GM12873 (cell line): ENCODE measurements at regions not wholly inside any gene's neighbourhood (a gene's known extent, or its start where the extent isn't known, plus 50 kb on each side); places are given as distances from the start of the nearest gene placed in this dataset.

Source experiments
- CTCF ChIP-seq: IDR thresholded peaks from 2 replicates; pipeline ENCODE4 v1.5.1; 2012; ENCODE audit warnings: low read depth, mild to moderate bottlenecking, moderate library complexity, low read length, control low read depth; ENCODE audit not compliant: insufficient read depth; ENCODE audit errors: missing control alignments

GRCh38 chr5:167158588-167158987 is 1132.9 kb upstream of the WWC1 start:
- no peak for TF ChIP-seq CTCF

- no peak for TF ChIP-seq CTCF
These were observed 1131.1 kb upstream of the WWC1 start for GRCh38 chr5:167160388-167160787.

GRCh38 chr5:167166696-167167095 is 1124.7 kb upstream of the WWC1 start:
- no peak for TF ChIP-seq CTCF

GRCh38 chr5:167167191-167167795 is 1124.2 kb upstream of the WWC1 start:
- no peak for TF ChIP-seq CTCF

- no peak for TF ChIP-seq CTCF
These were observed 1122.5 kb upstream of the WWC1 start for GRCh38 chr5:167168971-167169370.

GRCh38 chr5:167171056-167171455 is 1120.4 kb upstream of the WWC1 start:
- TF ChIP-seq CTCF: no peak

GRCh38 chr5:167177736-167178135 is 1113.7 kb upstream of the WWC1 start:
- TF ChIP-seq CTCF: no peak
